ENCODE measurements at regions not wholly inside any gene's neighbourhood (a gene's known extent, or its start where the extent isn't known, plus 50 kb on each side); places are given as distances from the start of the nearest gene placed in this dataset.
A peak's percentile ranks its signal among the peaks of the same experiment; 100 is the strongest.

DNA sequence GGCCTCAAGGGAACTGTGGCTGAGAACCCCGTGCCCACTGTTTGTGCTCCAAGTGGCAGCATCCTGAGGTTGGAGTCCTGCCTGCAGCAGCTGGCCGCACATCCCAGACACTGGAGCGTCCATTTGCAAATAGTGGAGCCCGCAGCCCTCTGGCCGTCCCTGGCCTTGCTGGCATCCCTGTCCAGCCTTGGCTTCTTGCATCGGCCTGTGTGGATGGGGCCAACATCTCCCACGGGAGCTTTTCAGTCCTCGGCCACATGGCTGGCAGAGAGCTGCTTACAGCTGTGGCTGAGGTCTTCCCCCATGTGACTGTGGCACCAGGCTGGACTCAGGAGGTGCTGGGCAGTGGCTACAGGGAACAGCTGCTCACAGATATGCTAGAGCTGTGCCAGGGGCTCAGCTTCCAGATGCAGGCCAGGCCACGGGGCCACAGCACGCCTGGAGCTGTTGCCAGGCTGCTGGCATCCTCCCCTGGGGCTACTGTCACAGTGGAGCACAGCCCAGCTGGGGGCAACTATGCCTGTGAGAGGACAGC is 71.2 kb downstream of the FAM43A start:
- Histone ChIP-seq H3K36me3 (ENCODE audit: control insufficient read depth, insufficient read depth, low read length) (no peaks in the 10 kb centered on the region), H3K4me1 (ENCODE audit: control insufficient read depth, insufficient read depth, low read length) (no peaks in the 10 kb centered on the region), H2BK120ac (ENCODE audit: low read depth, low read length) (no peak overlapping the region), H3K56ac (ENCODE audit: extremely low read depth, insufficient read depth, low read length) (no peak overlapping the region), H2AK9ac (replicated peaks; ENCODE audit: low read depth, low read length, poor library complexity) (no peak overlapping the region), H3K9me1 (ENCODE audit: insufficient read depth, low read length) (no peaks in the 10 kb centered on the region), H2AK5ac (ENCODE audit: low read depth, low read length) (no peak overlapping the region), H3K4me3 (ENCODE audit: insufficient read depth, low read depth, low read length) (no peak overlapping the region), H4K20me1 (ENCODE audit: insufficient read depth, low read length) (no peaks in the 10 kb centered on the region), H4K8ac (ENCODE audit: low read depth in 2 of 2, low read length in 2 of 2) (no peak overlapping the region), H3K4ac (ENCODE audit: low read depth, low read length) (no peak overlapping the region), H2BK20ac (ENCODE audit: low read depth, low read length) (no peak overlapping the region), H2AFZ (replicated peaks; ENCODE audit: low read length, poor library complexity) (no peak overlapping the region), H3K18ac (ENCODE audit: low read depth, low read length) (no peak overlapping the region), H2BK15ac (ENCODE audit: low read depth, low read length) (no peak overlapping the region), H3K23ac (ENCODE audit: low read depth, low read length) (no peak overlapping the region), H2BK5ac (ENCODE audit: low read depth, low read length, poor library complexity, severe bottlenecking) (no peak overlapping the region), H3K14ac (replicated peaks; ENCODE audit: low read depth, low read length) (no peak overlapping the region), H3K9me3 (ENCODE audit: control insufficient read depth, insufficient read depth, low read length) (no peaks in the 10 kb centered on the region), H3K4me2 (ENCODE audit: low read depth, low read length) (no peak overlapping the region), H3K79me1 (ENCODE audit: low read depth in 1 of 2, low read length in 2 of 2) (no peaks in the 10 kb centered on the region), H4K5ac (ENCODE audit: low read depth, low read length) (no peak overlapping the region), H4K91ac (ENCODE audit: insufficient read depth, low read depth, low read length) (no peak overlapping the region), H3K9ac (ENCODE audit: low read depth, low read length) (no peak overlapping the region), H3K27ac (ENCODE audit: insufficient read depth, low read length) (no peak overlapping the region), H3K27me3 (ENCODE audit: control insufficient read depth, insufficient read depth, low read length) (peaks cover 53% of the 10 kb centered on the region)
- DNase-seq (no peak), ATAC-seq (ENCODE audit: low read depth) (0 out of 2 replicates have a peak, but pooled peaks have one; percentile 27)
- ChIA-PET CTCF (no interaction called here), POLR2A (ENCODE audit: unreplicated experiment) (no interaction called here)
- BruUV-seq (replicated peaks), result no TSS peak
- intact Hi-C loops (cut with micrococcal nuclease) (no loop called here), in situ Hi-C loops (cut with MboI; ENCODE audit: low sequenced_read_pairs) (no loop called here), dilution Hi-C loops (cut with HindIII; ENCODE audit: low sequenced_read_pairs, unreplicated experiment) (no loop called here)
- no peak for TF ChIP-seq CTCF (conservative IDR thresholded peaks at IDR 0.05; ENCODE audit: low read depth, low read length)
- no peak for TF ChIP-seq CHD1 (IDR thresholded peaks at IDR 0.05; ENCODE audit: low read depth, low read length)
- TF ChIP-seq MAFK (IDR thresholded peaks at IDR 0.05; ENCODE audit: low read depth, low read length), result no peak
- 26% methylated on average over 7 of the region's 10 CpGs; no CpG with 5 or more reads in 1 of the 2 experiments for WGBS, 2 experiments (ENCODE audit: extremely low coverage in 2 of 2, insufficient read length in 1 of 2)

Measured in IMR-90 (cell line).